ENCODE measurements at regions not wholly inside any gene's neighbourhood (a gene's known extent, or its start where the extent isn't known, plus 50 kb on each side); places are given as distances from the start of the nearest gene placed in this dataset.

DNA sequence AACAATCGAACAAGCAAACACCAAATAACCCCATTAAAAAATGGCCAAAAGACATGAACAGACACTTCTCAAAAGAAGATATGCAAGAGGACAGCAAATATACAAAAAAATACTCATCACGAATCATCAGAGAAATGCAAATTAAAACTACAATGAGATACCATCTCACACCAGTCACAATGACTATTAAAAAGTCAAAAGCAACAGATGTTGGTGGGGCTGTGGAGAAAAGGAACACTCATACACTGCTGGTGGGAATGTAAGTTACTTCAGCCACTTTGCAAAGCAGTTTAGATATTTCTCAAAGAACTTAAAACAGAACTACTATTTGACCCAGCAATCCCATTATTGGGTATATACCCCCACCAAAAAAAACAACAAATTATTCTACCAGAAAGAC lies 51.3 kb upstream of the FLI1 start:
- no peak for DNase-seq

DNA sequence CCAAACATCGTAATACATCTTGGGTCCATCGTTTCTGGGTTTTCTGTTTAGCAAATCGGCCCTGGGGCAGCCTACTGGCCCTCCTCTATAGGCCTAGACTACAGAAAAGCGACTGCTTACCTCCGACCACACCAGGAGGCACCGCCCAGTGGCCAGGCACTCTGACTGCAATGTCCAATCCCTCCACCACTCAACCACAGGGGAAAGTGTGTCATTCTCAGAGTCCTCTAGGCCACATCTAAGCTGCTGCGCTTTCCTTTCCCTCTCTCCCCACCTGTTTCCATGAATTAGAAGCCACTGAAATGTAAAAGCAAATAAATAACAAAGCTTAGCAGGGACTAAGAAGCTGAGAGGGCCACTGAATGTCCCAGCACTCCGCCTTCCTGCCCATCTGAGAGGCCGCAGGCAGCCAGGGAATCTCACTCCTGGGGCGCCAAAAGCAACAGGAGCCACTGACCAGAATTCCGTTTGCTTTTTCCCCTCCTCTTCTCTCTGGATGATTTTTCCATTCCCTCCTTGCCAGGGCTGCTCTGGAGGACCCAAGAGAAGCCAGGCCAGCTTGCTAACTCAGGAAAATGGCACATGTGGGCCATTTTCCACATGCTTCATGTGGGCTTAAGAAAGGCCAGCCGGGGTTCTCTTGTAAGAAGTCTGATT lies 50.1 kb upstream of the FLI1 start:
- DNase-seq: peak; percentile 29
